Gastroesophageal sphincter (tissue), 4 donors: ENCODE measurements at regions not wholly inside any gene's neighbourhood (a gene's known extent, or its start where the extent isn't known, plus 50 kb on each side); places are given as distances from the start of the nearest gene placed in this dataset.

Experiments used
- ATAC-seq: fragments of 150-250 bp; one replicate; pipeline ENCODE4 v1.9.1; 2016; ENCODE audit warnings: mild to moderate bottlenecking, moderate library complexity
- H3K27ac ChIP-seq, 4 donors: fragments of 200-600 bp; sonication (generic) in 3 of 4; 1 replicate in 3 of 4; 2 replicates in 1 of 4; pipeline ENCODE4 v1.5.1; 2016 to 2019
- H3K27me3 ChIP-seq: fragments of 200-600 bp; sonication (generic); one replicate; pipeline ENCODE4 v1.5.1; 2019
- H3K36me3 ChIP-seq, 2 donors: fragments of 200-600 bp; sonication (generic); one replicate each; pipeline ENCODE4 v1.5.1; 2019; ENCODE audit warnings: control low read depth in 1 of 2
- H3K4me1 ChIP-seq, 3 donors: fragments of 200-600 bp; sonication (generic); 1 replicate in 2 of 3; 2 replicates in 1 of 3; pipeline ENCODE4 v1.5.1; 2016 to 2019; ENCODE audit warnings: control low read depth in 2 of 3
- H3K4me3 ChIP-seq, 2 donors: fragments of 200-600 bp; sonication (generic); one replicate each; pipeline ENCODE4 v1.5.1; 2019; ENCODE audit warnings: mild to moderate bottlenecking in 1 of 2, moderate library complexity in 1 of 2
- H3K9me3 ChIP-seq, 3 donors: fragments of 200-600 bp; sonication (generic); one replicate each; pipeline ENCODE4 v1.5.1; 2017 to 2019; ENCODE audit warnings: control low read depth in 2 of 3
- CTCF ChIP-seq, 4 experiments: fragments of 200-600 bp in 2 of 4; fragments of 450-650 bp in 2 of 4; sonication (generic) in 1 of 4; IDR thresholded peaks; one replicate each; pipeline ENCODE4 v1.5.1; 2017 to 2019; ENCODE audit warnings: antibody characterized with exemption in 4 of 4, mild to moderate bottlenecking in 2 of 4, moderate library complexity in 2 of 4
- EP300 ChIP-seq: sonication (generic); formaldehyde crosslinking; IDR thresholded peaks from one replicate; pipeline ENCODE4 v1.6.1; 2017; ENCODE audit warnings: antibody characterized with exemption, mild to moderate bottlenecking
- POLR2A ChIP-seq, 2 donors: fragments of 450-650 bp; IDR thresholded peaks; one replicate each; pipeline ENCODE4 v1.6.1; 2017; ENCODE audit warnings: antibody characterized with exemption in 2 of 2, mild to moderate bottlenecking in 2 of 2, moderate library complexity in 1 of 2
- POLR2AphosphoS5 ChIP-seq: sonication (generic); formaldehyde crosslinking; IDR thresholded peaks from one replicate; pipeline ENCODE4 v1.6.1; 2017; ENCODE audit warnings: antibody characterized with exemption
- WGBS, 2 donors: methylation state at CpG; one replicate each; pipeline ENCODE4 v1.1.5; 2018; ENCODE audit warnings: low coverage in 1 of 2; 5-methylcytosine and 5-hydroxymethylcytosine counted together

- no peak for TF ChIP-seq POLR2A (IDR thresholded peaks at IDR 0.05)
- TF ChIP-seq POLR2AphosphoS5 = no peak
- TF ChIP-seq EP300 = no peak
- no peak for TF ChIP-seq CTCF (IDR thresholded peaks at IDR 0.05)
- H3K9me3 ChIP-seq = no peaks in the 10 kb centered on the region
- no peak overlapping the region for H3K4me3 ChIP-seq
- ATAC-seq = no peak
- H3K27me3 ChIP-seq = no peaks in the 10 kb centered on the region
- peak overlapping the region in 3 of 4 donors; percentile 55 to 58 (median 58) for H3K27ac ChIP-seq
- H3K36me3 ChIP-seq = no peaks in the 10 kb centered on the region
- WGBS, 2 donors = 45 to 56% methylated on average over 2 to 5 of the region's 5 CpGs
- H3K4me1 ChIP-seq = peaks cover 0 to 6% (median 0%) of the 10 kb centered on the region in 3 donors
Measured at GRCh38 chr21:39040494-39041110, 142.6 kb downstream of the PSMG1 start.

- TF ChIP-seq EP300 = no peak
- no peak for TF ChIP-seq POLR2A (IDR thresholded peaks at IDR 0.05)
- TF ChIP-seq POLR2AphosphoS5 = no peak
- no peak for TF ChIP-seq CTCF (IDR thresholded peaks at IDR 0.05)
- H3K27ac ChIP-seq = no peak overlapping the region
- 83 to 96% methylated on average over 2 to 5 of the region's 11 CpGs for WGBS, 2 donors
Measured at GRCh38 chr21:39037807-39038405, 145.3 kb downstream of the PSMG1 start.

GRCh38 chr21:39036581-39036980, 146.7 kb downstream of the PSMG1 start:
- no peak for TF ChIP-seq POLR2AphosphoS5
- TF ChIP-seq POLR2A (IDR thresholded peaks at IDR 0.05) = no peak
- Histone ChIP-seq H3K27ac (no peak overlapping the region), H3K27me3 (no peaks in the 10 kb centered on the region), H3K9me3 (no peaks in the 10 kb centered on the region), H3K36me3 (no peaks in the 10 kb centered on the region), H3K4me3 (no peak overlapping the region), H3K4me1 (peaks cover 0 to 6% (median 0%) of the 10 kb centered on the region in 3 donors)
- WGBS, 2 donors = 81 to 88% methylated on average over 6 of the region's 8 CpGs
- no peak for ATAC-seq

More at GRCh38 chr21:39037807-39038405, 145.3 kb downstream of the PSMG1 start:
- H3K4me1 ChIP-seq = peaks cover 0 to 6% (median 0%) of the 10 kb centered on the region in 3 donors
- H3K9me3 ChIP-seq = no peaks in the 10 kb centered on the region
- no peaks in the 10 kb centered on the region for H3K27me3 ChIP-seq
- H3K4me3 ChIP-seq = no peak overlapping the region
- H3K36me3 ChIP-seq = no peaks in the 10 kb centered on the region
- no peak for ATAC-seq

GRCh38 chr21:39034590-39035536, 148.4 kb downstream of the PSMG1 start:
- no peaks in the 10 kb centered on the region for H3K27me3 ChIP-seq
- no peaks in the 10 kb centered on the region for H3K36me3 ChIP-seq
- no peak overlapping the region for H3K27ac ChIP-seq
- 71 to 100% methylated on average over 1 to 6 of the region's 12 CpGs for WGBS, 2 donors
- no peaks in the 10 kb centered on the region for H3K4me1 ChIP-seq
- TF ChIP-seq CTCF (IDR thresholded peaks at IDR 0.05) (no peak), POLR2A (IDR thresholded peaks at IDR 0.05) (no peak), EP300 (no peak), POLR2AphosphoS5 (no peak)
- no peak overlapping the region for H3K4me3 ChIP-seq
- no peak for ATAC-seq
- no peaks in the 10 kb centered on the region for H3K9me3 ChIP-seq

GRCh38 chr21:39033878-39034589, 149.2 kb downstream of the PSMG1 start:
- H3K27me3 ChIP-seq = no peaks in the 10 kb centered on the region
- no peaks in the 10 kb centered on the region for H3K9me3 ChIP-seq
- 72 to 77% methylated on average over 12 to 14 of the region's 22 CpGs for WGBS, 2 donors
- H3K27ac ChIP-seq = peak overlapping the region in 1 of 4 donors; percentile 17
- H3K36me3 ChIP-seq = no peaks in the 10 kb centered on the region
- TF ChIP-seq CTCF (IDR thresholded peaks at IDR 0.05) (no peak), POLR2A (IDR thresholded peaks at IDR 0.05) (no peak), EP300 (no peak), POLR2AphosphoS5 (no peak)
- peak; percentile 60 for ATAC-seq
- H3K4me3 ChIP-seq = no peak overlapping the region
- H3K4me1 ChIP-seq = no peaks in the 10 kb centered on the region
